Tibial nerve (tissue), 4 donors: ENCODE measurements at regions not wholly inside any gene's neighbourhood (a gene's known extent, or its start where the extent isn't known, plus 50 kb on each side); places are given as distances from the start of the nearest gene placed in this dataset.

ENCODE experiments used
- DNase-seq, 2 donors: peaks; one replicate each; pipeline ENCODE4 v3.0.0-alpha.2; 2019; ENCODE audit warnings: low spot score in 2 of 2
- H3K27ac ChIP-seq, 4 donors: fragments of 200-600 bp; sonication (generic) in 3 of 4; one replicate each; pipeline ENCODE4 v1.5.1; 2017 to 2019; ENCODE audit warnings: mild to moderate bottlenecking in 1 of 4
- H3K27me3 ChIP-seq, 2 donors: fragments of 200-600 bp; sonication (generic) in 1 of 2; one replicate each; pipeline versions ENCODE4 v1.5.1 to v1.6.0; 2017 to 2019
- H3K36me3 ChIP-seq, 3 donors: fragments of 200-600 bp; sonication (generic); one replicate each; pipeline ENCODE4 v1.5.1; 2018 to 2019
- H3K4me1 ChIP-seq, 4 donors: fragments of 200-600 bp; sonication (generic) in 3 of 4; one replicate each; pipeline ENCODE4 v1.5.1; 2017 to 2019
- H3K4me3 ChIP-seq, 4 donors: fragments of 200-600 bp; sonication (generic) in 3 of 4; one replicate each; pipeline ENCODE4 v1.5.1; 2017 to 2019; ENCODE audit warnings: mild to moderate bottlenecking in 1 of 4, moderate library complexity in 1 of 4
- H3K9me3 ChIP-seq, 4 donors: fragments of 200-600 bp; sonication (generic) in 3 of 4; one replicate each; pipeline ENCODE4 v1.5.1; 2017 to 2019
- EP300 ChIP-seq, 2 donors: sonication (generic); formaldehyde crosslinking; IDR thresholded peaks; one replicate each; pipeline ENCODE4 v1.6.1; 2017; ENCODE audit warnings: antibody characterized with exemption in 2 of 2, mild to moderate bottlenecking in 1 of 2
- POLR2A ChIP-seq, 2 donors: fragments of 450-650 bp; IDR thresholded peaks; one replicate each; pipeline ENCODE4 v1.6.1; 2017; ENCODE audit warnings: antibody characterized with exemption in 2 of 2, mild to moderate bottlenecking in 2 of 2, moderate library complexity in 2 of 2
- WGBS, 2 donors: methylation state at CpG; one replicate each; pipeline ENCODE4 v1.1.5; 2018; 5-methylcytosine and 5-hydroxymethylcytosine counted together
- TF ChIP-seq, protein P1 (sequence below), 5 experiments: fragments of 200-600 bp in 3 of 5; fragments of 450-650 bp in 2 of 5; sonication (generic) in 3 of 5; IDR thresholded peaks; one replicate each; pipeline ENCODE4 v1.5.1; 2016 to 2019; ENCODE audit warnings: antibody characterized with exemption in 5 of 5, mild to moderate bottlenecking in 3 of 5, moderate library complexity in 2 of 5

GRCh38 chr16:6211644-6212043 lies 1114.0 kb upstream of the EEF2KMT start:
- Histone ChIP-seq H3K9me3 (no peaks in the 10 kb centered on the region), H3K27ac (no peak overlapping the region), H3K36me3 (no peaks in the 10 kb centered on the region), H3K27me3 (no peaks in the 10 kb centered on the region), H3K4me3 (no peak overlapping the region), H3K4me1 (peaks cover 0 to 3% (median 0%) of the 10 kb centered on the region in 4 donors)
- WGBS, 2 donors = 82 to 93% methylated on average over 2 of the region's 2 CpGs
- no peak for DNase-seq
- no peak for TF ChIP-seq EP300 (IDR thresholded peaks at IDR 0.05)
- TF ChIP-seq POLR2A (IDR thresholded peaks at IDR 0.05) = no peak
- TF ChIP-seq, protein P1, sequence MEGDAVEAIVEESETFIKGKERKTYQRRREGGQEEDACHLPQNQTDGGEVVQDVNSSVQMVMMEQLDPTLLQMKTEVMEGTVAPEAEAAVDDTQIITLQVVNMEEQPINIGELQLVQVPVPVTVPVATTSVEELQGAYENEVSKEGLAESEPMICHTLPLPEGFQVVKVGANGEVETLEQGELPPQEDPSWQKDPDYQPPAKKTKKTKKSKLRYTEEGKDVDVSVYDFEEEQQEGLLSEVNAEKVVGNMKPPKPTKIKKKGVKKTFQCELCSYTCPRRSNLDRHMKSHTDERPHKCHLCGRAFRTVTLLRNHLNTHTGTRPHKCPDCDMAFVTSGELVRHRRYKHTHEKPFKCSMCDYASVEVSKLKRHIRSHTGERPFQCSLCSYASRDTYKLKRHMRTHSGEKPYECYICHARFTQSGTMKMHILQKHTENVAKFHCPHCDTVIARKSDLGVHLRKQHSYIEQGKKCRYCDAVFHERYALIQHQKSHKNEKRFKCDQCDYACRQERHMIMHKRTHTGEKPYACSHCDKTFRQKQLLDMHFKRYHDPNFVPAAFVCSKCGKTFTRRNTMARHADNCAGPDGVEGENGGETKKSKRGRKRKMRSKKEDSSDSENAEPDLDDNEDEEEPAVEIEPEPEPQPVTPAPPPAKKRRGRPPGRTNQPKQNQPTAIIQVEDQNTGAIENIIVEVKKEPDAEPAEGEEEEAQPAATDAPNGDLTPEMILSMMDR (IDR thresholded peaks at IDR 0.05) = no peak

GRCh38 chr16:6209355-6209930 lies 1111.8 kb upstream of the EEF2KMT start:
- Histone ChIP-seq H3K4me1 (no peaks in the 10 kb centered on the region), H3K27me3 (no peaks in the 10 kb centered on the region), H3K36me3 (no peaks in the 10 kb centered on the region), H3K27ac (no peak overlapping the region), H3K4me3 (no peak overlapping the region), H3K9me3 (no peaks in the 10 kb centered on the region)
- TF ChIP-seq EP300 (IDR thresholded peaks at IDR 0.05) = no peak
- TF ChIP-seq POLR2A (IDR thresholded peaks at IDR 0.05) = no peak
- TF ChIP-seq, protein P1 (IDR thresholded peaks at IDR 0.05) = no peak
- WGBS, 2 donors = 46 to 53% methylated on average over 6 of the region's 6 CpGs
- DNase-seq = no peak

DNA sequence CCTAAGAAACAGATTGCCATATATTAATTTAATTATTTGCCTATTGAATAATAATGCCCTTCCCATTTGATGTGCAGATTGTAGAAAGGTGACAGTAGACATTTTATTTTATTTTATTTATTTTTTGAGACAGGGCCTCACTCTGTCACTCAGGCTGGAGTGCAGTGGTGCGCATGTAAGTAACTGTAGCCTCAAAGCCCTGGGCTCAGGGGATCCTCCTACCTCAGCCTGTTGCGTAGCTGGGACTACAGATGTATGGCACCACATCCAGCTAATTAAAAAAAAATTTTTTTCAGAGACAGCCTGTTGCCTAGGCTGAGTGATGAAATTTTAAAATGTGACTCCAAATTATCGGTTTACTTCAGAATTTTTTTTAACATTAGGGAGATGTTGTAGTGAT lies 1110.0 kb upstream of the EEF2KMT start:
- no peaks in the 10 kb centered on the region for H3K36me3 ChIP-seq
- H3K4me1 ChIP-seq = no peaks in the 10 kb centered on the region
- no peak overlapping the region for H3K4me3 ChIP-seq
- no peaks in the 10 kb centered on the region for H3K9me3 ChIP-seq
- TF ChIP-seq, protein P1 (IDR thresholded peaks at IDR 0.05) = no peak
- TF ChIP-seq EP300 (IDR thresholded peaks at IDR 0.05) (no peak), POLR2A (IDR thresholded peaks at IDR 0.05) (no peak)
- no peak overlapping the region for H3K27ac ChIP-seq
- H3K27me3 ChIP-seq = no peaks in the 10 kb centered on the region
- 88 to 93% methylated on average over 3 of the region's 3 CpGs for WGBS, 2 donors
- no peak for DNase-seq

DNA sequence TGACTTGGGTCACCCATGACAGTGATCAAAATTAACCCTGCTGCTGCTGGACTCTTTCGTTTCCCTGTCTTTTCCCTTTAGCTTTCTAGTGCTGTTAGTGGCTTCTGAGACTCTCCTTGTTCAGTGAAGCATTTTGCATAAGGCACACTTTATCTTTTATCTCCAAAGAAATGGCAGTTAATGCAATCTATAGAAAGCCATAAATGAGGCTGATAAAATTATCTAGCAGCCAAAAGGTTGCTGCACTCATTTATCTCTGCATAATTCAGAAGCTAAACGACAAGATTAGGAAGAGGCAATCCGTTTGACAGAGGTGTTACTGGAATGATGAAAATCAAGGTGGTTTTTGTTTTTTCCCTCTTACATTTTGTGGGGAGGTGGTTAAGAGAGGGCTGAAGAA lies 1109.5 kb upstream of the EEF2KMT start:
- Histone ChIP-seq H3K4me3 (no peak overlapping the region), H3K27ac (no peak overlapping the region), H3K9me3 (no peaks in the 10 kb centered on the region), H3K36me3 (no peaks in the 10 kb centered on the region), H3K27me3 (no peaks in the 10 kb centered on the region), H3K4me1 (no peaks in the 10 kb centered on the region)
- no peak for DNase-seq
- TF ChIP-seq POLR2A (IDR thresholded peaks at IDR 0.05) (no peak), EP300 (IDR thresholded peaks at IDR 0.05) (no peak)
- TF ChIP-seq, protein P1 (IDR thresholded peaks at IDR 0.05) = no peak
- WGBS, 2 donors = 40 to 43% methylated on average over 3 of the region's 3 CpGs

DNA sequence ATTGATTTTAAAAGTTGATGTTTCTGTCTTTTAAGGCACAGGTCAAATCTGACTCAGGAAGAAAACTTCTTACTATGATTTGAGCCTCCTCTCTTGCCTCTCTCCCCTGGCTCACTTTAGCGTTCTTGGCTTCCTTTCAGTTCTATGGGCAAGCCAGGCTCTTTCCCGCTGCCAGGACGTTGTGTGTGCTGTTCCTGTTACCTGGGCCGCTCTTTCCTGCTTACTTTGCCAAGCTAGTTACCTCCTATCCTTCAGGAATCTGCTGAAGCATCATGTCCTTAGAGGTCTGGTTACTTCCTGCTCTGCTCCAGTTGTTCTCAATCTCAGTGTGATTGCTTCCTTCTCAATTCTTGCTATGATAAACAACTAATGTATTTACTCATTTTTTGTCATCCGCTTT lies 1108.5 kb upstream of the EEF2KMT start:
- no peaks in the 10 kb centered on the region for H3K36me3 ChIP-seq
- no peaks in the 10 kb centered on the region for H3K9me3 ChIP-seq
- no peak for DNase-seq
- WGBS, 2 donors = 56 to 64% methylated on average over 5 of the region's 5 CpGs
- H3K27me3 ChIP-seq = no peaks in the 10 kb centered on the region
- H3K4me3 ChIP-seq = no peak overlapping the region
- TF ChIP-seq EP300 (IDR thresholded peaks at IDR 0.05) = no peak
- TF ChIP-seq POLR2A (IDR thresholded peaks at IDR 0.05) = no peak
- TF ChIP-seq, protein P1 (IDR thresholded peaks at IDR 0.05) = no peak
- no peaks in the 10 kb centered on the region for H3K4me1 ChIP-seq
- H3K27ac ChIP-seq = no peak overlapping the region
